ENCODE measurements at regions not wholly inside any gene's neighbourhood (a gene's known extent, or its start where the extent isn't known, plus 50 kb on each side); places are given as distances from the start of the nearest gene placed in this dataset.

- H3K36me3 ChIP-seq (ENCODE audit: control insufficient read depth in 2 of 2, extremely low read depth in 1 of 2, insufficient read depth in 2 of 2, low read length in 2 of 2): no peaks in the 10 kb centered on the region
- TF ChIP-seq EZH2 (IDR thresholded peaks at IDR 0.05; ENCODE audit: borderline replicate concordance, low read depth, low read length, severe bottlenecking) (no peak), POLR2A (IDR thresholded peaks at IDR 0.05; ENCODE audit: low read depth, low read length) (no peak), GATA2 (IDR thresholded peaks at IDR 0.05; ENCODE audit: insufficient read depth, insufficient read length, low read depth, low read length) (no peak), JUN (IDR thresholded peaks at IDR 0.05; ENCODE audit: borderline replicate concordance, insufficient read depth, insufficient read length, low read depth) (no peak), MYC (IDR thresholded peaks at IDR 0.05; ENCODE audit: low read depth, low read length) (no peak), FOS (IDR thresholded peaks at IDR 0.05; ENCODE audit: borderline replicate concordance, insufficient read depth, low read length) (no peak), CTCF (IDR thresholded peaks at IDR 0.05; ENCODE audit: extremely low read depth in 1 of 2, insufficient read depth in 1 of 2, low read depth in 1 of 2, low read length in 2 of 2) (no peak), MAX (IDR thresholded peaks at IDR 0.05; ENCODE audit: insufficient read depth, insufficient read length) (no peak), POLR2AphosphoS5 (IDR thresholded peaks at IDR 0.05; ENCODE audit: insufficient read depth, low read depth, low read length) (no peak)
- H3K27ac ChIP-seq (ENCODE audit: insufficient read depth, low read depth, low read length): no peak overlapping the region
- H3K27me3 ChIP-seq (ENCODE audit: control insufficient read depth in 2 of 2, insufficient read depth in 2 of 2, low read length in 2 of 2): no peaks in the 10 kb centered on the region
- H3K9me3 ChIP-seq (replicated peaks; ENCODE audit: control insufficient read depth, insufficient read depth, low read length): no peaks in the 10 kb centered on the region
- ChIA-PET POLR2A (no interaction called here), CTCF (no interaction called here)
- no peaks in the 10 kb centered on the region for H4K20me1 ChIP-seq (replicated peaks; ENCODE audit: control insufficient read depth, extremely low read depth, insufficient read depth, low read length)
- DNase-seq (ENCODE audit: low read depth, low spot score): no peak
- no peak overlapping the region for H3K4me3 ChIP-seq (replicated peaks in 1 of 3; ENCODE audit: insufficient read depth in 1 of 3, low read depth in 1 of 3, low read length in 3 of 3)
- H2AFZ ChIP-seq (ENCODE audit: low read depth, low read length): no peak overlapping the region
- intact Hi-C loops (cut with micrococcal nuclease): no loop called here
- no peaks in the 10 kb centered on the region for H3K4me1 ChIP-seq (ENCODE audit: control insufficient read depth, extremely low read depth, insufficient read depth, low read length)
- no peaks in the 10 kb centered on the region for H3K9me1 ChIP-seq (replicated peaks; ENCODE audit: control insufficient read depth, extremely low read depth, insufficient read depth, low read length)
- dilution Hi-C loops (cut with MboI; ENCODE audit: extremely low pct_ligation_motif_present, low sequenced_read_pairs): no loop called here
- H3K9ac ChIP-seq (replicated peaks; ENCODE audit: extremely low read depth, insufficient read depth, low read length): no peak overlapping the region
- no peaks in the 10 kb centered on the region for H3K79me2 ChIP-seq (ENCODE audit: control insufficient read depth, insufficient read depth, low read length)
- BruUV-seq (replicated peaks): no TSS peak
- no peak overlapping the region for H3K4me2 ChIP-seq (ENCODE audit: insufficient read depth, low read length)
- FAIRE-seq: no peak
Measured at GRCh38 chr10:125296598-125296997, 136.2 kb upstream of the CTBP2 start.
